ENCODE measurements at regions not wholly inside any gene's neighbourhood (a gene's known extent, or its start where the extent isn't known, plus 50 kb on each side); places are given as distances from the start of the nearest gene placed in this dataset.
"Not testable (repeated sequence)": the region's sequence is repeated elsewhere in the genome, so short reads cannot be mapped to it uniquely, and the experiment has no call there.

- not testable (repeated sequence) for TF ChIP-seq CTCF (IDR thresholded peaks at IDR 0.05; ENCODE audit: low read length); EZH2 (IDR thresholded peaks at IDR 0.05; ENCODE audit: borderline replicate concordance, low read length)
Observed at GRCh38 chr2:215889240-215889969, 123.9 kb downstream of the MREG start.
